ENCODE measurements at regions not wholly inside any gene's neighbourhood (a gene's known extent, or its start where the extent isn't known, plus 50 kb on each side); places are given as distances from the start of the nearest gene placed in this dataset.
A peak's percentile ranks its signal among the peaks of the same experiment; 100 is the strongest.

- H3K4me1 ChIP-seq (replicated peaks in 1 of 2), result no peaks in the 10 kb centered on the region
- H3K4me3 ChIP-seq, result no peak overlapping the region
- no peak overlapping the region for H3K27ac ChIP-seq
- WGBS, 10 experiments, result 0 to 80% (median 46%) methylated on average over 1 to 8 of the region's 9 CpGs; no CpG with 5 or more reads in 3 of the 10 experiments
- in situ Hi-C loops (cut with MboI; ENCODE audit: low pct_unique_long_range_greater_than_20kb in 2 of 9, low sequenced_read_pairs in 9 of 9, unreplicated experiment in 9 of 9), result no loop called here
- ATAC-seq (replicated peaks in 6 of 8), result peak in 1 of 8 experiments; percentile 55
These were observed 1282.1 kb downstream of the TBC1D22A start for GRCh38 chr22:48044487-48045060.

- no peak for ATAC-seq (replicated peaks in 6 of 8)
- H3K27ac ChIP-seq, result no peak overlapping the region
- no peaks in the 10 kb centered on the region for H3K4me1 ChIP-seq (replicated peaks in 1 of 2)
- no peak overlapping the region for H3K4me3 ChIP-seq
- WGBS, 10 experiments, result 0 to 93% (median 42%) methylated on average over 1 to 5 of the region's 6 CpGs; no CpG with 5 or more reads in 1 of the 10 experiments
- in situ Hi-C loops (cut with MboI; ENCODE audit: low pct_unique_long_range_greater_than_20kb in 2 of 9, low sequenced_read_pairs in 9 of 9, unreplicated experiment in 9 of 9), result no loop called here
These were observed 1281.1 kb downstream of the TBC1D22A start for GRCh38 chr22:48043581-48043980.

- no peak overlapping the region for H3K27ac ChIP-seq
- H3K4me1 ChIP-seq (replicated peaks in 1 of 2), result no peaks in the 10 kb centered on the region
- 40 to 80% (median 60%) methylated on average over 1 of the region's 17 CpGs; no CpG with 5 or more reads in 7 of the 10 experiments for WGBS, 10 experiments
- in situ Hi-C loops (cut with MboI; ENCODE audit: low pct_unique_long_range_greater_than_20kb in 2 of 9, low sequenced_read_pairs in 9 of 9, unreplicated experiment in 9 of 9), result no loop called here
- H3K4me3 ChIP-seq, result no peak overlapping the region
- ATAC-seq (replicated peaks in 6 of 8), result no peak
These were observed 1280.4 kb downstream of the TBC1D22A start for GRCh38 chr22:48042621-48043395.

- in situ Hi-C loops (cut with MboI; ENCODE audit: low pct_unique_long_range_greater_than_20kb in 2 of 9, low sequenced_read_pairs in 9 of 9, unreplicated experiment in 9 of 9), result no loop called here
- no peak for ATAC-seq (replicated peaks in 6 of 8)
- Histone ChIP-seq H3K4me3 (no peak overlapping the region), H3K4me1 (replicated peaks in 1 of 2) (no peaks in the 10 kb centered on the region), H3K27ac (no peak overlapping the region)
- 0 to 100% (median 17%) methylated on average over 1 to 3 of the region's 5 CpGs; no CpG with 5 or more reads in 3 of the 10 experiments for WGBS, 10 experiments
These were observed 1276.9 kb downstream of the TBC1D22A start for GRCh38 chr22:48039326-48039725.

- 0 to 50% (median 4%) methylated on average over 1 to 2 of the region's 4 CpGs; no CpG with 5 or more reads in 6 of the 10 experiments for WGBS, 10 experiments
- no peak for ATAC-seq (replicated peaks in 6 of 8)
- no peak overlapping the region for H3K4me3 ChIP-seq
- in situ Hi-C loops (cut with MboI; ENCODE audit: low pct_unique_long_range_greater_than_20kb in 2 of 9, low sequenced_read_pairs in 9 of 9, unreplicated experiment in 9 of 9), result no loop called here
- no peak overlapping the region for H3K27ac ChIP-seq
- no peaks in the 10 kb centered on the region for H3K4me1 ChIP-seq (replicated peaks in 1 of 2)
These were observed 1275.2 kb downstream of the TBC1D22A start for GRCh38 chr22:48037618-48038017.

GRCh38 chr22:48035897-48036296 lies 1273.4 kb downstream of the TBC1D22A start:
- ATAC-seq (replicated peaks in 6 of 8), result peak in 1 of 8 experiments; percentile 48
- WGBS, 10 experiments, result 0 to 95% (median 54%) methylated on average over 2 to 12 of the region's 12 CpGs; no CpG with 5 or more reads in 2 of the 10 experiments
- no peak overlapping the region for H3K27ac ChIP-seq

GRCh38 chr22:48031589-48031988 lies 1269.1 kb downstream of the TBC1D22A start:
- Histone ChIP-seq H3K27ac (no peak overlapping the region), H3K4me1 (replicated peaks in 1 of 2) (no peaks in the 10 kb centered on the region), H3K4me3 (no peak overlapping the region)
- in situ Hi-C loops (cut with MboI; ENCODE audit: low pct_unique_long_range_greater_than_20kb in 2 of 9, low sequenced_read_pairs in 9 of 9, unreplicated experiment in 9 of 9), result no loop called here
- WGBS, 10 experiments, result 0 to 81% (median 37%) methylated on average over 1 to 6 of the region's 6 CpGs
- no peak for ATAC-seq (replicated peaks in 6 of 8)

More at GRCh38 chr22:48035897-48036296, 1273.4 kb downstream of the TBC1D22A start:
- H3K4me3 ChIP-seq, result no peak overlapping the region
- no peaks in the 10 kb centered on the region for H3K4me1 ChIP-seq (replicated peaks in 1 of 2)
- in situ Hi-C loops (cut with MboI; ENCODE audit: low pct_unique_long_range_greater_than_20kb in 2 of 9, low sequenced_read_pairs in 9 of 9, unreplicated experiment in 9 of 9), result no loop called here

GRCh38 chr22:48025096-48025495 lies 1262.6 kb downstream of the TBC1D22A start:
- in situ Hi-C loops (cut with MboI; ENCODE audit: low pct_unique_long_range_greater_than_20kb in 2 of 9, low sequenced_read_pairs in 9 of 9, unreplicated experiment in 9 of 9), result no loop called here
- WGBS, 10 experiments, result 0 to 83% (median 44%) methylated on average over 1 to 2 of the region's 2 CpGs
- H3K4me3 ChIP-seq, result no peak overlapping the region
- no peaks in the 10 kb centered on the region for H3K4me1 ChIP-seq (replicated peaks in 1 of 2)
- H3K27ac ChIP-seq, result no peak overlapping the region
- no peak for ATAC-seq (replicated peaks in 6 of 8)

GRCh38 chr22:48021991-48022401 lies 1259.5 kb downstream of the TBC1D22A start:
- WGBS, 10 experiments, result 15 to 67% (median 39%) methylated on average over 1 to 4 of the region's 4 CpGs; no CpG with 5 or more reads in 2 of the 10 experiments
- Histone ChIP-seq H3K27ac (no peak overlapping the region), H3K4me3 (no peak overlapping the region), H3K4me1 (replicated peaks in 1 of 2) (no peaks in the 10 kb centered on the region)
- in situ Hi-C loops (cut with MboI; ENCODE audit: low pct_unique_long_range_greater_than_20kb in 2 of 9, low sequenced_read_pairs in 9 of 9, unreplicated experiment in 9 of 9), result no loop called here
- peak in 1 of 8 experiments; percentile 45 for ATAC-seq (replicated peaks in 6 of 8)

GRCh38 chr22:48018346-48018745 lies 1255.9 kb downstream of the TBC1D22A start:
- Histone ChIP-seq H3K4me3 (no peak overlapping the region), H3K27ac (no peak overlapping the region), H3K4me1 (replicated peaks in 1 of 2) (no peaks in the 10 kb centered on the region)
- no peak for ATAC-seq (replicated peaks in 6 of 8)
- in situ Hi-C loops (cut with MboI; ENCODE audit: low pct_unique_long_range_greater_than_20kb in 2 of 9, low sequenced_read_pairs in 9 of 9, unreplicated experiment in 9 of 9), result no loop called here
- 0 to 63% (median 15%) methylated on average over 1 to 4 of the region's 5 CpGs; no CpG with 5 or more reads in 4 of the 10 experiments for WGBS, 10 experiments

GRCh38 chr22:48015701-48016100 lies 1253.3 kb downstream of the TBC1D22A start:
- in situ Hi-C loops (cut with MboI; ENCODE audit: low pct_unique_long_range_greater_than_20kb in 2 of 9, low sequenced_read_pairs in 9 of 9, unreplicated experiment in 9 of 9), result no loop called here
- ATAC-seq (replicated peaks in 6 of 8), result no peak
- Histone ChIP-seq H3K4me3 (no peak overlapping the region), H3K27ac (no peak overlapping the region), H3K4me1 (replicated peaks in 1 of 2) (no peaks in the 10 kb centered on the region)
- WGBS, 10 experiments, result 0 to 100% (median 48%) methylated on average over 1 to 5 of the region's 5 CpGs; no CpG with 5 or more reads in 2 of the 10 experiments

GRCh38 chr22:48004936-48005335 lies 1242.5 kb downstream of the TBC1D22A start:
- ATAC-seq (replicated peaks in 6 of 8), result no peak
- in situ Hi-C loops (cut with MboI; ENCODE audit: low pct_unique_long_range_greater_than_20kb in 2 of 9, low sequenced_read_pairs in 9 of 9, unreplicated experiment in 9 of 9), result no loop called here
- H3K4me3 ChIP-seq, result no peak overlapping the region
- H3K4me1 ChIP-seq (replicated peaks in 1 of 2), result no peaks in the 10 kb centered on the region
- no peak overlapping the region for H3K27ac ChIP-seq
- WGBS, 10 experiments, result 0 to 50% (median 44%) methylated on average over 1 to 3 of the region's 4 CpGs; no CpG with 5 or more reads in 7 of the 10 experiments

- Histone ChIP-seq H3K27ac (no peak overlapping the region), H3K4me1 (replicated peaks in 1 of 2) (no peaks in the 10 kb centered on the region), H3K4me3 (no peak overlapping the region)
- WGBS, 10 experiments, result 0 to 83% (median 55%) methylated on average over 1 to 5 of the region's 6 CpGs; no CpG with 5 or more reads in 5 of the 10 experiments
- in situ Hi-C loops (cut with MboI; ENCODE audit: low pct_unique_long_range_greater_than_20kb in 2 of 9, low sequenced_read_pairs in 9 of 9, unreplicated experiment in 9 of 9), result no loop called here
- no peak for ATAC-seq (replicated peaks in 6 of 8)
These were observed 1241.6 kb downstream of the TBC1D22A start for GRCh38 chr22:48004038-48004437.
